HL-60 (cell line): ENCODE measurements at regions not wholly inside any gene's neighbourhood (a gene's known extent, or its start where the extent isn't known, plus 50 kb on each side); places are given as distances from the start of the nearest gene placed in this dataset.

Experiments used
- DNase-seq, 2 experiments: peaks; one replicate each; pipeline ENCODE4 v3.0.0-alpha.2; 2010 to 2020; ENCODE audit warnings: low read depth in 1 of 2, low spot score in 1 of 2
- H3K27ac ChIP-seq: fragments of 250-450 bp; sonication (Bioruptor Pico); replicated peaks from 2 replicates; pipeline ENCODE4 v1.5.1; 2020; ENCODE audit warnings: mild to moderate bottlenecking, moderate library complexity
- H3K27me3 ChIP-seq: fragments of 250-450 bp; sonication (Bioruptor Pico); 2 replicates; pipeline ENCODE4 v1.5.1; 2021; ENCODE audit warnings: mild to moderate bottlenecking, moderate library complexity; ENCODE audit not compliant: insufficient read depth, poor library complexity, severe bottlenecking
- H3K4me3 ChIP-seq: replicated peaks from 2 replicates; pipeline ENCODE4 v1.5.1; 2011; ENCODE audit warnings: mild to moderate bottlenecking, control low read depth, low read length; ENCODE audit not compliant: insufficient read depth
- CTCF ChIP-seq: IDR thresholded peaks from one replicate; pipeline ENCODE4 v1.5.1; 2011; ENCODE audit warnings: low read length, control low read depth, inconsistent platforms; ENCODE audit not compliant: insufficient read depth
- GABPA ChIP-seq: IDR thresholded peaks from 2 replicates; pipeline ENCODE4 v1.6.1; 2012; ENCODE audit warnings: low read depth
- POLR2AphosphoS5 ChIP-seq: IDR thresholded peaks from 2 replicates; pipeline ENCODE4 v1.6.1; 2012; ENCODE audit warnings: low read depth
- SPI1 ChIP-seq: IDR thresholded peaks from 2 replicates; pipeline ENCODE4 v1.6.1; 2012; ENCODE audit warnings: low read depth, mild to moderate bottlenecking, borderline replicate concordance
- TF ChIP-seq, protein P1 (sequence below): IDR thresholded peaks from 2 replicates; pipeline ENCODE4 v1.6.1; 2012; ENCODE audit warnings: low read depth; ENCODE audit not compliant: insufficient replicate concordance

DNA sequence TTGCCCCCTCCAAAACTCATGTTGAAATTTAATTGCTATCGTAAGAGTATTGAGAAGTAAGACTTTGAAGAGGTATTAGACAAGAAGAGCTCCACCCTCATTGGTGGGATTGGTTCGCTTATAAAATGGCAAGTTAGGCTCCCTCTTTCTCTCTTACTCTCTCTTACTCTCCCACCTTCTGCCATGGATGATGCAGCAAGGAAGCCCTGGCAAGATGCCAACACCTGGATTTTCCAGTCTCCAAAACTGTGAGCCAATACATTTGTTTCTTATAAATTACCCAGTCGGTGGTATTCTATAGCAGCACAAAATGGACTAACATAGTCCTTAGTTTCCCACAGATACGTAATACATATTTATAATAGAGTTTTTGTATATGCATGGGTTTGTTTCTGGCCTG is 119.4 kb downstream of the DDIT4L start:
- DNase-seq: no peak
- H3K27me3 ChIP-seq: no peaks in the 10 kb centered on the region
- TF ChIP-seq SPI1 (no peak), GABPA (no peak), POLR2AphosphoS5 (no peak), CTCF (no peak)
- no peak overlapping the region for H3K4me3 ChIP-seq
- H3K27ac ChIP-seq: no peak overlapping the region

DNA sequence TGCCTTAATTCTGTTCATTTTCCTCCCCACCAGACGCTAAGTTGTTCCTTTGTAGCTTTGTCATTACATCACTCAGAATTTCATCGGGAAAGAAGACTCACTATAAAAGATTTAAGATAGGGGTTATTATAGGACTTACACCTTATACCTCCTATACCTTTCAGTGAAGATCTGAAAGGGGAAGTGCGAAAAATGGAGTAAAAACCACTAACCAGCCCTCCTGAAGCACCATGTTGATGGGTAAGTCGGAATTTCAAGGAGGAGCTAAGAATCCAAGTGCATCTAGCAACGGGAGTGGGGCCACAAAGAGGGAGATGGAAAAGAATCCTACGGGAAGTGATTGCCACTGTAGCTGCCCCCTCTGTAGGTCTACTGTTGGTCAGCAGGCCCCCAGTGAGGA is 119.1 kb upstream of the H2AZ1 start:
- TF ChIP-seq GABPA: no peak
- TF ChIP-seq SPI1: peak; percentile 90
- no peaks in the 10 kb centered on the region for H3K27me3 ChIP-seq
- DNase-seq: no peak

DNA sequence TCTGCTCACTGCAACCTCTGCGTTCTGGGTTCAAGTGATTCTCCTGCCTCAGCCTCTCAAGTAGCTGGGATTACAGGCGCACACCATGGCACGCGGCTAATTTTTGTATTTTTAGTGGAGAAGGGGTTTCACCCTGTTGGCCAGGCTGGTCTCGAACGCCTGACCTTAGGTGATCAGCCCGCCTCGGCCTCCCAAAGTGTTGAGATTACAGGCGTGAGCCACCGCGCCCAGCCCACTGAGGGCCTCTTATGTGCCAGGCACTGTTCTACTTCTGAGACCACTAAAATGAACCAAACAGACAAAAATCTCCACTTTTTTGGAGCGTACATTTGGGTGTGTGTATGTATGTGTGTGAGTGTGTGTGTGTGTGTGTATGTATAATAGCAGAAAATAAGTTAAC is 117.2 kb upstream of the H2AZ1 start:
- no peak for DNase-seq
- Histone ChIP-seq H3K27ac (no peak overlapping the region), H3K4me3 (no peak overlapping the region), H3K27me3 (no peaks in the 10 kb centered on the region)
- TF ChIP-seq, protein P1, sequence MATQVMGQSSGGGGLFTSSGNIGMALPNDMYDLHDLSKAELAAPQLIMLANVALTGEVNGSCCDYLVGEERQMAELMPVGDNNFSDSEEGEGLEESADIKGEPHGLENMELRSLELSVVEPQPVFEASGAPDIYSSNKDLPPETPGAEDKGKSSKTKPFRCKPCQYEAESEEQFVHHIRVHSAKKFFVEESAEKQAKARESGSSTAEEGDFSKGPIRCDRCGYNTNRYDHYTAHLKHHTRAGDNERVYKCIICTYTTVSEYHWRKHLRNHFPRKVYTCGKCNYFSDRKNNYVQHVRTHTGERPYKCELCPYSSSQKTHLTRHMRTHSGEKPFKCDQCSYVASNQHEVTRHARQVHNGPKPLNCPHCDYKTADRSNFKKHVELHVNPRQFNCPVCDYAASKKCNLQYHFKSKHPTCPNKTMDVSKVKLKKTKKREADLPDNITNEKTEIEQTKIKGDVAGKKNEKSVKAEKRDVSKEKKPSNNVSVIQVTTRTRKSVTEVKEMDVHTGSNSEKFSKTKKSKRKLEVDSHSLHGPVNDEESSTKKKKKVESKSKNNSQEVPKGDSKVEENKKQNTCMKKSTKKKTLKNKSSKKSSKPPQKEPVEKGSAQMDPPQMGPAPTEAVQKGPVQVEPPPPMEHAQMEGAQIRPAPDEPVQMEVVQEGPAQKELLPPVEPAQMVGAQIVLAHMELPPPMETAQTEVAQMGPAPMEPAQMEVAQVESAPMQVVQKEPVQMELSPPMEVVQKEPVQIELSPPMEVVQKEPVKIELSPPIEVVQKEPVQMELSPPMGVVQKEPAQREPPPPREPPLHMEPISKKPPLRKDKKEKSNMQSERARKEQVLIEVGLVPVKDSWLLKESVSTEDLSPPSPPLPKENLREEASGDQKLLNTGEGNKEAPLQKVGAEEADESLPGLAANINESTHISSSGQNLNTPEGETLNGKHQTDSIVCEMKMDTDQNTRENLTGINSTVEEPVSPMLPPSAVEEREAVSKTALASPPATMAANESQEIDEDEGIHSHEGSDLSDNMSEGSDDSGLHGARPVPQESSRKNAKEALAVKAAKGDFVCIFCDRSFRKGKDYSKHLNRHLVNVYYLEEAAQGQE: no peak
- no peak for TF ChIP-seq CTCF
- no peak for TF ChIP-seq POLR2AphosphoS5
- TF ChIP-seq GABPA: no peak
- no peak for TF ChIP-seq SPI1

More for the DNA sequence above, 119.1 kb upstream of the H2AZ1 start:
- Histone ChIP-seq H3K4me3 (no peak overlapping the region), H3K27ac (no peak overlapping the region)

GRCh38 chr4:100063355-100063754 is 113.3 kb upstream of the H2AZ1 start:
- DNase-seq: no peak
- Histone ChIP-seq H3K27me3 (no peaks in the 10 kb centered on the region), H3K4me3 (no peak overlapping the region), H3K27ac (no peak overlapping the region)
- TF ChIP-seq, protein P1: no peak
- TF ChIP-seq GABPA (no peak), CTCF (no peak), SPI1 (no peak), POLR2AphosphoS5 (no peak)
